GM18511 (cell line): ENCODE measurements at regions not wholly inside any gene's neighbourhood (a gene's known extent, or its start where the extent isn't known, plus 50 kb on each side); places are given as distances from the start of the nearest gene placed in this dataset.
"Not testable (repeated sequence)": the region's sequence is repeated elsewhere in the genome, so short reads cannot be mapped to it uniquely, and the experiment has no call there.

ENCODE experiments used
- ATAC-seq: cut with Tn5 transposase; IDR thresholded peaks from one replicate; pipeline ENCODE4 v1.9.1; 2021; ENCODE audit warnings: mild to moderate bottlenecking, moderate library complexity; ENCODE audit not compliant: unreplicated experiment

DNA sequence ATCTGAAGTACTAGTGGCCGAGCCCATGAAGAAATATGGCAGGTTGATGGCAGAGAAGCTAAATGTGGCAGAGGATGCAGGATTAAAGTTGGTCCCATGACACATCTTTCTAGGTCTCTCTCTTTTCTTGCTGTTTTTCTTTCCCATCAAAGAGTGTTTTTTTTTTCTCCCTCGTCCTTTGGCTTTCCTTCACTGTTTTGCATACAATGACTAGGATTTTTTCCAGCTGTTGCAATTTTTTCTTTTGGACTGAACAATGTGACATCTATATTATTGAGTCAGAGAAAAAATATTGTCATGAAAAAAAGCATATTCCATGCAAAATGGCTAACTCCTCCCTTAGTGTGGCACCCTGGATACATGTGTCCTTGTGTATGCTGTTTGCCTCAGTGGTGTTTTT lies 939.5 kb upstream of the FANCL start:
- no peak for ATAC-seq

DNA sequence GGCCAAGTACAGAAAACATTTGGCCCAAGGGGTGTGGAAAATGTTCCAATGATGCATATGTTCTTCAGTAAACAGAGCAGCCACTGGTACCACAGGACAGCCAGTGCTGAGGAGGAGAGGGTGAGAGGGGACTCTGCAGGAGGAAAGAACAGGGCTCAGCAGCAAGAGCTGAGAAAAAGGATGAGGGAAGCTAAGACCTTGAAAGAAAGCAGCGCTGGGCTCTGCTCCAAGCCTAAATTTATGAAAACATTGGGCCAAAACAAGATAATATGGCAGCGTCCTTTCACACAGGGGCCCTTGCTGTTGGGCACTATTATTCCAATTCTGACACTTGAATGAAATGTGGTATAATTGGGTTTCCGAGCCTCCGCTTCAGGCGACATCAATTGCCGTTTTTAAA lies 939.0 kb upstream of the FANCL start:
- no peak for ATAC-seq

DNA sequence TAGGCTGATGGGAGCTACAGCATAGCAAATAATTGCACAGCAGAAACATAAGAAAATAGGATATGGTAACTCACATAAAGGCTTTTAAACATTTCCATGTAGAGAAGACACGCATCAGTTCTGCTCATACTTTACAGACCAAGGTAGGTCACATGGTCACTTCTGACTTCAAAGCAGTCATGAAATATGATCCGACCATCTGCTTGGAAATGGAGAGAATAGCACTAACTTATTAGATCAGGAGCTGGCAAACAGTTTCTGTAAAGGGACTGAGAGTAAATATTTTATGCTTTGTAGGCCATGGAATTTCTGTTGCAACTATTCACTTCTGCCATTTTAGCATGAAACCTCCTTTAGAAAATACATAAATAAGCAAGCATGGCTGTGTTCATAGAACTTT lies 936.6 kb upstream of the FANCL start:
- ATAC-seq, result no peak

DNA sequence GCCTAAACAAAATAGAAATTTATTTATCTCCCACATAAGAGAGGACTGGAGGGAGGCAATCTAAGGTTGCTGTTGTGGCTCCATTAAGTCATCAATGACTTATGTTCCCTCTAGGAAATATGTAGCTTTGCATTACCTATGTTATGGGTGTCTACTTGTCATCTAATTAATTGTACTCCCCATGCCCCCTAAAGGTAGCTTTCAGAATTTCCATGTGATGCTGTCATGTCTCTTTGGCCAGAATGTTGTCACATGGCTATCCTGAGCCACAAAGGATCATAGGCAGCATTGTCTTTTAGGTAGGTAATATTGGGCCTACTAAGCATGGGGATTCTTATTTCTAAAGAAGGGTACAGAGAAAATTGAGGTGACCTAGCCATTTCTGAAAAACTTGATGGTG lies 935.6 kb upstream of the FANCL start:
- ATAC-seq, result peak; percentile 69

DNA sequence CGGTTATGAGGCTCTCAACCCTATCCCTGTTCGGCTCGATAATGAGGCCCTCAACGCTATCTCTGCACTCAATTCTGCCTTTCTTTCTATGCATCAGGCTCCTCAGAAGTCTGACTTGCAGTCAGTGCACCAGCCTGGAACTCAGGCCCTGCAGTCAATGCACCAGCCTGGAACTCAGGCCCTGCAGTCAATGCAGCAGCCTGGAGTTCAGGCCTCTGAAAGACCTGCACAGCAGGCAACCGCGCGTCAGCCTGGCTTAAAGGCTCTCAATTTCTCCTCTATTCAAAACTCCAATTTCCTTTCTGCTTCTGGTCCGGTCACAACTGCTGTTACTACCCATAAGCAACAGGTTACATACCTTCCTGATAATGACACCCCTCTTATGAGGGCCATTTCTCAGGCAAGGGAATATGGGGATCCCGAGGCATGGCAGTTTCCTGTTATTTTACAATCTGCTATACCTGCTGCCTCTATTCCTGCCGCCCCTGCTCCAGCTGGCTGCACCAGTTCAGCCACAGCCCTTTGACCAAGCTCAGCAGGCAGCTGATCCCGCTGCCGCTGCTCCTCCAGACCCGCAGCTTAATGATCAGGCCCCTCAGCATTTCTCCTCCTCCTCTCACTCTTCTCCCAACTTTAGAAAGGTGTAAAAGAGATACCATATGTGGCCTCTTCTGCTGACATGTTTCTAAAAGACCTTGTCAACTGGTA lies 933.6 kb upstream of the FANCL start:
- no peak for ATAC-seq

GRCh38 chr2:59173325-59173724 lies 932.2 kb upstream of the FANCL start:
- ATAC-seq, result no peak

GRCh38 chr2:59171019-59171418 lies 929.9 kb upstream of the FANCL start:
- ATAC-seq, result peak; percentile 69

DNA sequence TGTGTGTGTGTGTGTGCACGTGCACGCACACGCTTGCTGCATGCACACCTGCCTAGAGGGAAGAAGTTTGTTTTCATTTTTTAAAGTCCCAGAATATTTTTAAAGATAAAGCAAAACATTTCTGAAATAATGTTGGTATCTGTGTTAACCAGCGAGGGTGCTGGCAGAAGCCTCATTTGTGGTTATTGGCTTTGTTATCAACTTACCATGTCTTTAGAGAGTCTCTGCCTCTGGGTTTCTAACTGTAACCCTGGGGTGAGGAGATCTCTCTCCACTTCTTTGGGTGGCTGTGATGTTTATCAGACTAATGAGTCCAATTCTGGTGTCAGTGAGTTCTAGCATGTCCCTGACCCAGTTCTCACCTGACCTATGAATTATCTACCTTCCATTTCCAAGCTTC lies 927.6 kb upstream of the FANCL start:
- ATAC-seq, result no peak

DNA sequence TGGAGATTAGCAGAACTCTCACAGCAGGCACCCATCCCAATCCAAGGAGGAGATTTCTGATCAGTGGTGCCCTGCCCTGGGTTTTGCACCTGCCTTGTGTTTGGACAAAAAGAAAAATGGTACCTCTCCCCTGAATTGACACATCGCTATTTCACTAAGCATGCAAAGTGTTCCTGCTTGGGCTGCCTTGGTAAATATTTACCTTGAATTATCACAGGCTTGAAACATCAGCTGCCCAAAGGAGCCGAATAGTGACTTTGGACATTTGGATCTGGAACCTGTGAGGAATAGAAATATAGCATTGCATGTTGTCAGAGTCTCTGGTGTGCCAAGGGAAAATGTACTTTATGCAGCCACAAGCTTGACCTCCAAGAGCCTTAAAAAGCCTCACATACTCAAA lies 926.4 kb upstream of the FANCL start:
- no peak for ATAC-seq

GRCh38 chr2:59157908-59158307 lies 916.8 kb upstream of the FANCL start:
- not testable (repeated sequence) for ATAC-seq

DNA sequence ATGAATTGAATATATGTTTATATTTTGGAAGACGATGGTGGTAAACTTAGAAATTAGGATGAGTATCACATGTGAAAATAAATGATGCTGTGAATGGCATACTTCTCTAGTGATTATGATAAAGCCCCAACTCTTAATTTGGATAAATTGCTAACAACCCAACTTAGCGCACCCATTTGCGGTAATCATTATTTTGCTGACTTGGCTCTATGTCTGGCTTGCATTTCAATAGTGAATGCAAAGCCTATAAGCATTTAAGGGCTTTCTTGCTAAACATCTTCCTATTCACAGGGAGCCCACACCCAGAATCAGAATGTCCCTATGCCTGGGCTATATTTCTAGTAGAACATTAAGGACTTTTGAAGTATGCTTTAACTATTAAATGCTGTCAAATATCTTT lies 910.7 kb upstream of the FANCL start:
- ATAC-seq, result no peak

GRCh38 chr2:59150217-59150849 lies 909.2 kb upstream of the FANCL start:
- no peak for ATAC-seq

DNA sequence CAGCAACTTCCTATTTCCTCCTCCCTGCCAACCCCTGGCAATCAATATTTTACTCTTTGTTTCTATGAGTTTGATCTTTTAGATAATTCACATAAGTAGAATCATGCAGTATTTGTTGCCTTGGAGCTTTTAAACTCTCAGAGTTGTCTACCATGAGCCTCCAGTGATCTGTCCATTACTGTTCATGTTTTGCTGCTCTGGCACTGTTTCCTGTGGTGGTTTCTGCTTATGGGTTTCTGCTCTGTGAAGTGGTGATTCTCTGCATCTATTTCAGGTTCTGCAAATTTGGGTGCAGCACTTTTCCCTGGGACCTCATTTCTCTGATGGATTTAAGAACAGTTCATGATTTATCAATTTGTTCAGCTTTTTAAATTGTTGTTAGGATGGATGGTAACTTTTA lies 908.1 kb upstream of the FANCL start:
- ATAC-seq, result no peak

GRCh38 chr2:59112258-59112657 lies 871.1 kb upstream of the FANCL start:
- ATAC-seq, result no peak

DNA sequence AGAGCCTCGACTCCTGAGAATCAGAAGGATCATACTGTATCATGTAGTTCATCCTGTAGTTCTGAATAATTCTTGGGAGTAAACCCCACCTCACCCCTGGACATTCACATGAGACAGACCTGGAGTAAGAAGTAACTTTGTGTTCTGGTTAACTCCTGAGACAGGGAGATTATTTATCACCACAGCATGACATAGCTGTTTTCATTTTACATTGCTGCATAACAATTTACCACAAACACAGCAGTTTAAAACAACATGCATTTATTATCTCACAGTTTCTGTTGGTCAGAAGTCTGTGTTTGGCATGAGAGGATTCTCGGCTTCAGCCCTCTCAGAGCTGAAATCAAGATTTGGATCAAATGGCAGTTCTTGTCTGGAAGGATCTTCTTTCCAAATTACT lies 855.8 kb upstream of the FANCL start:
- no peak for ATAC-seq

- ATAC-seq, result no peak
Observed at GRCh38 chr2:59093571-59093970, 852.4 kb upstream of the FANCL start.

GRCh38 chr2:59084326-59084725 lies 843.2 kb upstream of the FANCL start:
- no peak for ATAC-seq

- ATAC-seq, result no peak
Observed at GRCh38 chr2:59083075-59083828, 842.1 kb upstream of the FANCL start.

DNA sequence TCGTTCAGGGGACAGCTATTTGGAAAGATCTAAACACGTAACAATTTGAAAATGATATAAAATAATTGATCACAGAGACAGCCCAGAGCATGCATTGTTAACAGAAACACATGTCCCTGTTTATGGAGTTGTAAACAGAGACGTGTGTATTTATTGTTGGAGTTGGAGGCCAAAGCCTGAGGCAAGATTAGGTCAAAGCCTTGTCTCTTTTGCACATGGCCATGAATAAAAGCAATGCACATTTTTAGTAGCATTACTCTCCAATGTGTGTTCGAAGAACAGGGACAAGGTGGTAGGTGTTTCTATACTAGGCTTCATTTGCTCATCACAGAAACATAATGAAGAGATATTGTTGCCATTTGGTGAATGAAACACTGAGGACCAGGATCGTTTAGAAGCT lies 841.5 kb upstream of the FANCL start:
- no peak for ATAC-seq

- no peak for ATAC-seq
Observed at GRCh38 chr2:59080451-59081181, 839.5 kb upstream of the FANCL start.

DNA sequence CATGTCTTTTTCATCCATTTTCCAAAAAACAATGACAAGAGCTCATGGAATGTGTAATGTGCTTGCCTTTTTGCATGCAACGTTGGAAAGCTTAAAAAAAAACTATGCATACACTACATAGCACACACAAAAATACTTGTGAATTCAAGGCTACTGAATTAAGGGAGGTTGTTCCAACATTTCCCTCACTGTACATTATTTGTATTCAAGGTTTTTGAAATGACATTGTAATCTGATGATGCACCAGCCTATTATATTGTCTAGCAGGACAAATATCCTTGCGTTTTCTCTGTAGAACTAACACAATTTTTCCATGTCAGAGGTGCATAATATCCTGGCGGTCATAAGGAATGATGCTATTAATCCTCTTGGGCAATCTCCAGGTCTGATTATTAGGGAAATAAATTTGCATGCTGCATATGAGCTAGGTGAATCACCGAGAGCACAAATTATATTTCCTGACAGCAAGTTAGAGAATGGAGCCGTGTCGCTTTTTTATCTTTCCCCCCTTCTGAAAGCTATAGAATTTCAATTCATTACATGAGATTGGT lies 836.9 kb upstream of the FANCL start:
- no peak for ATAC-seq
